ENCODE measurements at regions not wholly inside any gene's neighbourhood (a gene's known extent, or its start where the extent isn't known, plus 50 kb on each side); places are given as distances from the start of the nearest gene placed in this dataset.
A peak's percentile ranks its signal among the peaks of the same experiment; 100 is the strongest.

- H3K9me3 Mint-ChIP-seq = no peaks in the 10 kb centered on the region
- H3K27me3 Mint-ChIP-seq = peaks cover 24 to 65% of the 10 kb centered on the region in 2 donors
Measured at GRCh38 chr2:88826399-88826798, 134.9 kb downstream of the RPIA start.

GRCh38 chr2:88827821-88828220, 136.3 kb downstream of the RPIA start:
- ATAC-seq (replicated peaks) = no peak
- no peaks in the 10 kb centered on the region for H3K4me1 Mint-ChIP-seq (ENCODE audit: low read depth in 2 of 2)

More at GRCh38 chr2:88826399-88826798, 134.9 kb downstream of the RPIA start:
- DNase-seq = no peak
- no peak overlapping the region for H3K4me3 Mint-ChIP-seq
- no peaks in the 10 kb centered on the region for H3K36me3 Mint-ChIP-seq (ENCODE audit: insufficient read depth)
- no peak for ATAC-seq (replicated peaks)
- H3K27ac Mint-ChIP-seq = no peak overlapping the region
- no peaks in the 10 kb centered on the region for H3K4me1 Mint-ChIP-seq (ENCODE audit: low read depth in 2 of 2)

GRCh38 chr2:88828397-88829137, 137.1 kb downstream of the RPIA start:
- no peaks in the 10 kb centered on the region for H3K9me3 Mint-ChIP-seq
- H3K4me1 Mint-ChIP-seq (ENCODE audit: low read depth in 2 of 2) = no peaks in the 10 kb centered on the region
- DNase-seq = no peak
- ATAC-seq (replicated peaks) = no peak
- peaks cover 24 to 53% of the 10 kb centered on the region in 2 donors for H3K27me3 Mint-ChIP-seq
- no peak overlapping the region for H3K27ac Mint-ChIP-seq
- H3K36me3 Mint-ChIP-seq (ENCODE audit: insufficient read depth) = no peaks in the 10 kb centered on the region
- H3K4me3 Mint-ChIP-seq = no peak overlapping the region

More at GRCh38 chr2:88827821-88828220, 136.3 kb downstream of the RPIA start:
- no peak for DNase-seq
- H3K27me3 Mint-ChIP-seq = peaks cover 24 to 55% of the 10 kb centered on the region in 2 donors
- H3K36me3 Mint-ChIP-seq (ENCODE audit: insufficient read depth) = no peaks in the 10 kb centered on the region
- H3K9me3 Mint-ChIP-seq = no peaks in the 10 kb centered on the region
- H3K4me3 Mint-ChIP-seq = no peak overlapping the region
- no peak overlapping the region for H3K27ac Mint-ChIP-seq

- no peak overlapping the region for H3K27ac Mint-ChIP-seq
- peaks cover 20 to 49% of the 10 kb centered on the region in 2 donors for H3K27me3 Mint-ChIP-seq
- H3K36me3 Mint-ChIP-seq (ENCODE audit: insufficient read depth) = no peaks in the 10 kb centered on the region
- ATAC-seq (replicated peaks) = no peak
- H3K4me1 Mint-ChIP-seq (ENCODE audit: low read depth in 2 of 2) = no peaks in the 10 kb centered on the region
- no peak for DNase-seq
- H3K9me3 Mint-ChIP-seq = no peaks in the 10 kb centered on the region
- no peak overlapping the region for H3K4me3 Mint-ChIP-seq
Measured at GRCh38 chr2:88829607-88830463, 138.4 kb downstream of the RPIA start.

GRCh38 chr2:88831071-88831791, 139.8 kb downstream of the RPIA start:
- H3K4me1 Mint-ChIP-seq (ENCODE audit: low read depth in 2 of 2) = no peaks in the 10 kb centered on the region
- ATAC-seq (replicated peaks) (no peak), DNase-seq (no peak)
- H3K27me3 Mint-ChIP-seq = peaks cover 18 to 41% of the 10 kb centered on the region in 2 donors
- H3K4me3 Mint-ChIP-seq = no peak overlapping the region
- no peak overlapping the region for H3K27ac Mint-ChIP-seq
- no peaks in the 10 kb centered on the region for H3K36me3 Mint-ChIP-seq (ENCODE audit: insufficient read depth)
- H3K9me3 Mint-ChIP-seq = no peaks in the 10 kb centered on the region

GRCh38 chr2:88831792-88832248, 140.3 kb downstream of the RPIA start:
- Mint-ChIP-seq H3K4me1 (ENCODE audit: low read depth in 2 of 2) (no peaks in the 10 kb centered on the region), H3K9me3 (no peaks in the 10 kb centered on the region), H3K27ac (no peak overlapping the region), H3K4me3 (no peak overlapping the region), H3K36me3 (ENCODE audit: insufficient read depth) (no peaks in the 10 kb centered on the region), H3K27me3 (peaks cover 18 to 41% of the 10 kb centered on the region in 2 donors)
- DNase-seq (peak in 1 of 3 experiments; percentile 5), ATAC-seq (replicated peaks) (peak; percentile 27)

- no peak overlapping the region for H3K4me3 Mint-ChIP-seq
- ATAC-seq (replicated peaks) (no peak), DNase-seq (no peak)
- no peaks in the 10 kb centered on the region for H3K36me3 Mint-ChIP-seq (ENCODE audit: insufficient read depth)
- H3K9me3 Mint-ChIP-seq = no peaks in the 10 kb centered on the region
- no peak overlapping the region for H3K27ac Mint-ChIP-seq
- H3K4me1 Mint-ChIP-seq (ENCODE audit: low read depth in 2 of 2) = no peaks in the 10 kb centered on the region
- H3K27me3 Mint-ChIP-seq = peaks cover 18 to 35% of the 10 kb centered on the region in 2 donors
Measured at GRCh38 chr2:88832311-88832991, 141.0 kb downstream of the RPIA start.

- ATAC-seq (replicated peaks) (no peak), DNase-seq (no peak)
- Mint-ChIP-seq H3K4me3 (no peak overlapping the region), H3K36me3 (ENCODE audit: insufficient read depth) (no peaks in the 10 kb centered on the region), H3K27me3 (peaks cover 18 to 31% of the 10 kb centered on the region in 2 donors), H3K4me1 (ENCODE audit: low read depth in 2 of 2) (no peaks in the 10 kb centered on the region), H3K27ac (no peak overlapping the region), H3K9me3 (no peaks in the 10 kb centered on the region)
Measured at GRCh38 chr2:88832992-88833389, 141.5 kb downstream of the RPIA start.

- no peaks in the 10 kb centered on the region for H3K9me3 Mint-ChIP-seq
- H3K27me3 Mint-ChIP-seq = peaks cover 24 to 29% of the 10 kb centered on the region in 2 donors
- no peaks in the 10 kb centered on the region for H3K4me1 Mint-ChIP-seq (ENCODE audit: low read depth in 2 of 2)
- DNase-seq (no peak), ATAC-seq (replicated peaks) (no peak)
- no peaks in the 10 kb centered on the region for H3K36me3 Mint-ChIP-seq (ENCODE audit: insufficient read depth)
- H3K27ac Mint-ChIP-seq = no peak overlapping the region
- H3K4me3 Mint-ChIP-seq = no peak overlapping the region
Measured at GRCh38 chr2:88834376-88834775, 142.9 kb downstream of the RPIA start.

- Mint-ChIP-seq H3K27me3 (peaks cover 20 to 25% of the 10 kb centered on the region in 2 donors), H3K9me3 (no peaks in the 10 kb centered on the region), H3K4me3 (no peak overlapping the region), H3K36me3 (ENCODE audit: insufficient read depth) (no peaks in the 10 kb centered on the region), H3K27ac (no peak overlapping the region), H3K4me1 (ENCODE audit: low read depth in 2 of 2) (no peaks in the 10 kb centered on the region)
- ATAC-seq (replicated peaks) (no peak), DNase-seq (no peak)
Measured at GRCh38 chr2:88834866-88835265, 143.4 kb downstream of the RPIA start.

- peaks cover 21 to 29% of the 10 kb centered on the region in 2 donors for H3K27me3 Mint-ChIP-seq
- H3K4me3 Mint-ChIP-seq = no peak overlapping the region
- no peaks in the 10 kb centered on the region for H3K4me1 Mint-ChIP-seq (ENCODE audit: low read depth in 2 of 2)
- DNase-seq = no peak
- H3K9me3 Mint-ChIP-seq = no peaks in the 10 kb centered on the region
- H3K27ac Mint-ChIP-seq = no peak overlapping the region
- ATAC-seq (replicated peaks) = no peak
- no peaks in the 10 kb centered on the region for H3K36me3 Mint-ChIP-seq (ENCODE audit: insufficient read depth)
Measured at GRCh38 chr2:88835726-88836125, 144.3 kb downstream of the RPIA start.

GRCh38 chr2:88836351-88836750, 144.9 kb downstream of the RPIA start:
- no peaks in the 10 kb centered on the region for H3K4me1 Mint-ChIP-seq (ENCODE audit: low read depth in 2 of 2)
- H3K36me3 Mint-ChIP-seq (ENCODE audit: insufficient read depth) = no peaks in the 10 kb centered on the region
- no peak for ATAC-seq (replicated peaks)
- no peaks in the 10 kb centered on the region for H3K9me3 Mint-ChIP-seq
- H3K4me3 Mint-ChIP-seq = no peak overlapping the region
- H3K27ac Mint-ChIP-seq = no peak overlapping the region
- peaks cover 23 to 27% of the 10 kb centered on the region in 2 donors for H3K27me3 Mint-ChIP-seq
- no peak for DNase-seq
